Fibroblast of mammary gland (primary cell): ENCODE measurements at regions not wholly inside any gene's neighbourhood (a gene's known extent, or its start where the extent isn't known, plus 50 kb on each side); places are given as distances from the start of the nearest gene placed in this dataset.

ENCODE experiments used
- DNase-seq: peaks from one replicate; pipeline ENCODE4 v3.0.0-alpha.2; 2010; ENCODE audit warnings: low read depth
- H3K4me3 ChIP-seq: 2 replicates; pipeline ENCODE4 v1.5.1; 2011; ENCODE audit warnings: low read depth, mild to moderate bottlenecking, low read length, moderate library complexity; ENCODE audit not compliant: control insufficient read depth
- CTCF ChIP-seq: conservative IDR thresholded peaks from 2 replicates; pipeline ENCODE4 v1.5.1; 2011; ENCODE audit warnings: low read depth, low read length, inconsistent platforms; ENCODE audit not compliant: control insufficient read depth, insufficient read depth

- no peak for DNase-seq
- H3K4me3 ChIP-seq, result no peak overlapping the region
- TF ChIP-seq CTCF, result no peak
These were observed 204.4 kb upstream of the PMEPA1 start for GRCh38 chr20:57914205-57914604.

GRCh38 chr20:57913156-57913930 is 203.5 kb upstream of the PMEPA1 start:
- no peak for TF ChIP-seq CTCF
- no peak overlapping the region for H3K4me3 ChIP-seq
- no peak for DNase-seq

GRCh38 chr20:57912227-57912582 is 202.4 kb upstream of the PMEPA1 start:
- no peak for TF ChIP-seq CTCF
- DNase-seq, result no peak

GRCh38 chr20:57911512-57912226 is 201.9 kb upstream of the PMEPA1 start:
- no peak for TF ChIP-seq CTCF
- no peak for DNase-seq
- H3K4me3 ChIP-seq, result no peak overlapping the region

More at GRCh38 chr20:57912227-57912582, 202.4 kb upstream of the PMEPA1 start:
- H3K4me3 ChIP-seq, result no peak overlapping the region

GRCh38 chr20:57910716-57911115 is 200.9 kb upstream of the PMEPA1 start:
- no peak for DNase-seq
- no peak for TF ChIP-seq CTCF
- H3K4me3 ChIP-seq, result no peak overlapping the region

GRCh38 chr20:57909763-57910331 is 200.0 kb upstream of the PMEPA1 start:
- H3K4me3 ChIP-seq, result no peak overlapping the region
- no peak for DNase-seq
- no peak for TF ChIP-seq CTCF
